ENCODE measurements at regions not wholly inside any gene's neighbourhood (a gene's known extent, or its start where the extent isn't known, plus 50 kb on each side); places are given as distances from the start of the nearest gene placed in this dataset.

DNA sequence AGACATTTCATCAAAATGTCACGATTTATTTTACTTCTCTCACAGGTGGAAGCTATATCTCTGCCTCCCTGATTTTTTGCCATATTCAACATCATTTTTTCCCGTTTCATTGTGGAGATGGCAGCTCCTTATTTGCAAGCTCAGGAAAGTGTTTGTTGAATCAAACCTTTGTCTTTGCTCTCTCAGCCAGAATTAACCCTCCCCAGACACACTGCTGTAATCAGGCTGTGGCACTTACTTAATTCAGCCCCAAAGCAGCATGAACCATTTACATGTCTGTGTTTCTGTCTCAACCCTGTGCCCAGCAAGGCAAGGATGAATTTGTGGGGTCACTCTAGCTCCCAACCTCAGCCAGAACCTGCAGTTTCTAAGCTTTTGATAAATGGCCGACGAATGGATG, 397.2 kb downstream of the TCERG1L start:
- peaks cover 6% of the 10 kb centered on the region for H3K27me3 Mint-ChIP-seq
- H3K9me3 Mint-ChIP-seq, result peaks cover 8% of the 10 kb centered on the region
- no peaks in the 10 kb centered on the region for H3K36me3 Mint-ChIP-seq
- no peak overlapping the region for H3K4me3 Mint-ChIP-seq
- H3K4me1 Mint-ChIP-seq, result no peaks in the 10 kb centered on the region
- no peak for DNase-seq
- H3K27ac Mint-ChIP-seq, result no peak overlapping the region

DNA sequence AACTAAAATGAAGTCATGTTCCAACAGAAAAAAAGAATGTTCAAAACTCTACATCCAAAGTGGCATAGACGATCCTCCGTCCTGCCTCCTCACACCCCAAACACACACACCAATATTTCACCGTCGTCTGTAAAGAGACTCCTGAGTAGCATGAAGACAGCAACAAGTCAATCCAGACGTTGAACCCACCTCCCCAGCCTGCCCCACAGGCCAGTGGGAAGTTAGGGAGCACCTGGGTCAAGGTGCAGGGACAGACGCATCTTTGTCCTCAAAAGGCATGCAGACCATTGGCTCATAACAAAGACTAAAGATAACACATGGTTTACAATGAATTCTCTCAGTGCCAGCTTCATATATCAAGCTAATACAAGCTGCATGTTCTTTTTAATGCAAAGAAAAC, 396.5 kb downstream of the TCERG1L start:
- H3K27me3 Mint-ChIP-seq, result peaks cover 6% of the 10 kb centered on the region
- peaks cover 8% of the 10 kb centered on the region for H3K9me3 Mint-ChIP-seq
- H3K36me3 Mint-ChIP-seq, result no peaks in the 10 kb centered on the region
- H3K4me1 Mint-ChIP-seq, result no peaks in the 10 kb centered on the region
- DNase-seq, result no peak
- no peak overlapping the region for H3K27ac Mint-ChIP-seq
- H3K4me3 Mint-ChIP-seq, result no peak overlapping the region

DNA sequence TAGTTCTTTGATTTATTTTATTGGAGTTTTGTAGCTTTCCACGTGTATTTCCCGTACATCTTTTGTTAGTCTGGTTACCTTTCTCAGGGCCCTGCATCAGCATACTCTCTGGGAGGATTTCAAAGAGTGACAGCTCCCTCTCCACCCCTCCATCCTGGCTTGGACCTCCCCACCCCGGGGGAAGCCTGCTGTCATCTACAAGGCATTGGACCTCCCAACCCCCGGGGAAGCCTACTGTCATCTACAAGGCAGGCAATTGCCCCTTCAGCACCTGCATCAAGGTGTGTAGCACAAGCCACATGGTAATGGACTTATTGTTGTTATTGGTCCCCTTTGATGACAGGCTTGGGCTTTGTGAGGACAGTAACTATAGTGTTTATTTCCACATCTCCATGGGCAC, 390.1 kb downstream of the TCERG1L start:
- Mint-ChIP-seq H3K9me3 (peaks cover 3% of the 10 kb centered on the region), H3K4me1 (no peaks in the 10 kb centered on the region), H3K27me3 (no peaks in the 10 kb centered on the region), H3K4me3 (no peak overlapping the region), H3K27ac (no peak overlapping the region), H3K36me3 (no peaks in the 10 kb centered on the region)
- no peak for DNase-seq

DNA sequence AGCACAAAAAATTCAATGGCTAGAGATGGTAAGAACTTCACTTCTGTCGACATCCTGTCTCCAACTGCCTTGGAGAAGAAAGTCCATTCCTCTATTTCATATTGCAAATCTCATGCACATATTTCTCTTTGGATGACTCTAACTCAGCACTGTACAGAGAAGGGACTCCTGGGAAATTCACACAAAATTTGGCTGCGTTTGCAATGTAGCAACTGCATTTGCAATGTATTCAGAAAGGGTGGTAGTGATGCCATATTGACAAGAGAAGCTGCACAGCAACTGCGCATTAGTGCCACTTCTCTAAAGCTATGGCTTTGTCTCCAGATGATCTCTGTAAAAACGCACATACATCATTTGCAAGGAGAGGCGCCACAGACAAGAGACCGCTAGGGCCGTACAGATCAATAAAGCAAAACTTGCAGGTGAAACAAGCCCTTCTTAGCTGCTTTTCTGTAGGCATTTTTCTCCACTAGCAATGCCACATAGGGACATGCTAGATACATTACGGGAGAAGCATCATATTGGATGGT, 389.5 kb downstream of the TCERG1L start:
- Mint-ChIP-seq H3K27ac (no peak overlapping the region), H3K27me3 (no peaks in the 10 kb centered on the region), H3K4me1 (no peaks in the 10 kb centered on the region), H3K4me3 (no peak overlapping the region), H3K36me3 (no peaks in the 10 kb centered on the region), H3K9me3 (peaks cover under 1% of the 10 kb centered on the region)
- no peak for DNase-seq

DNA sequence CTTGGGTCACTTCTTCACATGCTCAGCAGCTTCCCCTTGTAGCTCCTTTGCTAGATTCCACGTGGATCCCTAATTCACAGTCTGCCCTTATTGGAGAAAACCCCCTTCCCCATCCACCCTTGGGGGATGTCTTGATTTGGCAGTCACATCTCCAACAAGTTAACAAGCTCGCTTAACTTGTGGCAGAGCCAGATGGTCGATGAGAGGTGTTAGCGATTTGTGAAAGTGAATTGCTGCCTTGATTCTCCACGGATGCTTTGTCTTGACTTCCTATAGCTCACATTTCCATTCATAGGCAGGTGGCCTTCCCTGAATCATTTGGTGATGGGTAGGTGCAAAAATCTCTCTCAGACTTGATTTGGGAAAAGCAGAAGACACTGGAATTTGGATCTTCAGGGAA, 387.9 kb downstream of the TCERG1L start:
- Mint-ChIP-seq H3K36me3 (no peaks in the 10 kb centered on the region), H3K9me3 (no peaks in the 10 kb centered on the region), H3K4me1 (no peaks in the 10 kb centered on the region), H3K4me3 (no peak overlapping the region), H3K27me3 (no peaks in the 10 kb centered on the region), H3K27ac (no peak overlapping the region)
- no peak for DNase-seq

DNA sequence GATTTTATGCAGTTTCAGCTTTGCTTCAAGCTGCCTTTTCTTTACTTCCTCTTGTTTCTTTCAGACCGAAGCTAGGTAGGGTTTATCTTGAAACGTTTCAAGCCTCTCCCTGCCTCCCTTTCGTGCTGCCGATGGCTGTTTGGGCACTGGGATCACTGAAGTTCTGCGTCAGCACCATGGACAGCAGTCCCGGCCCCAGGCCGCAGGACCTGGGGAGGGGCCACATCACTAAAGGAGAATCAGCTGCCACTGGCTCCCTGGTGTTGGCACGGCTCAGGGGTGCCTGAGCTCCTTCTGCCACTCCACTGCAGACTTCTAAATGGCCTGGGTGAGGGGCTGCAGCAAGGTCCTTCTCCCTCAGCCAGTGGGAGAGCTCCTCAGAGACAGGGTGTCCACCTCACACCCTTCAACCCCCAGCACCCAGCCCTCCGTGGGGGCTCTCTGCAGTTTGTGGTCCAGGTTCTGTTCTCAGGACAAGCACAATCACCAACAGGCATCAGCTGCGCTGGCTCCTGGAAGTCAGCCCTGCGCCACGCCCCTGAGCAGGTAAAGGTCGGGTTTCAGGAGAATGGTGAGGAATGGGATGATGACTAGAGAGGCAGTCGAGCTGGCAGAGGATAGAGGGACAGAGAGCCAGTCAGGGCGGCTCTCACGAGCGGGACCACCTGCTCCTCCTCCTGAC, 387.2 kb downstream of the TCERG1L start:
- no peaks in the 10 kb centered on the region for H3K27me3 Mint-ChIP-seq
- no peaks in the 10 kb centered on the region for H3K9me3 Mint-ChIP-seq
- no peak for DNase-seq
- H3K4me1 Mint-ChIP-seq, result no peaks in the 10 kb centered on the region
- H3K36me3 Mint-ChIP-seq, result no peaks in the 10 kb centered on the region
- H3K4me3 Mint-ChIP-seq, result no peak overlapping the region
- H3K27ac Mint-ChIP-seq, result no peak overlapping the region

DNA sequence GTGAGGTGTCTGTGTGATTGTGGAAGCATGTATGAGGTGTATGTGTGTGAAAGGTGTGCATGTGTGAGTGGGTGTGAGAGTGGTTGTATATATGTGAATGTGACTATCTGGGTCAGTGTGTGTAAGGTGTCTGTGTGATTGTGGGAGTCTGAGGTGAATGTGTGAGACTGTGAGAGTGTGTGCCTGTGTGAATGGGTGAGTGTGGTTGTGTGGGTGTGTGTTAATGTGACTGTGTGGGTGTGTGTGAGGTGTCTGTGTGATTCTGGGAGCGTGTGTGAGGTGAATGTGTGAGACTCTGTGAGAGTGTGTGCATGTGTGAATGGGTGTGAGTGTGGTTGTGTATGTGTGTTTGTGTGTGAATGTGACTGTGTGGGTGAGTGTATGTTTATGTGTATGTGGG, 385.1 kb downstream of the TCERG1L start:
- DNase-seq, result no peak
- no peak overlapping the region for H3K27ac Mint-ChIP-seq
- no peak overlapping the region for H3K4me3 Mint-ChIP-seq
- no peaks in the 10 kb centered on the region for H3K36me3 Mint-ChIP-seq
- no peaks in the 10 kb centered on the region for H3K27me3 Mint-ChIP-seq
- no peaks in the 10 kb centered on the region for H3K4me1 Mint-ChIP-seq
- H3K9me3 Mint-ChIP-seq, result no peaks in the 10 kb centered on the region

DNA sequence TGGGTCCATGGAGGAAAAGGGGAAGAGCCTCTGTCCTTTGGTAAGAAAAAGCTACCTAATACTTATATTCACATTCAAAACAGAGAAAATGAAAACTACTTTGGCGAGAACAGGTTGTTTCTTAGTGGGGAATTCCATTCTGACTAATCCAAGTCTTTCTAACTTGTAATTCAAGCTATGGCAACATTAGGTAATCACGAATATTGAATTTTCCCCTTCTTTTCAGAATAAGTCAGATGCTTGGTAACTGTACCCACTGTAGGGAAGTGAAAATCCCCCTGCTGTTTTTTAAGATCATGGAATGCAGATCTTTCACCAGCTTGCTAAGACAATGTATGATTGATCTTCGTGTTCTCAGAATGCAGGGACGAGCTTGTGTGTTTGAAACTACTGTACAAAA, 384.4 kb downstream of the TCERG1L start:
- H3K27me3 Mint-ChIP-seq, result no peaks in the 10 kb centered on the region
- H3K4me1 Mint-ChIP-seq, result no peaks in the 10 kb centered on the region
- no peak overlapping the region for H3K27ac Mint-ChIP-seq
- no peaks in the 10 kb centered on the region for H3K36me3 Mint-ChIP-seq
- no peaks in the 10 kb centered on the region for H3K9me3 Mint-ChIP-seq
- DNase-seq, result no peak
- no peak overlapping the region for H3K4me3 Mint-ChIP-seq

DNA sequence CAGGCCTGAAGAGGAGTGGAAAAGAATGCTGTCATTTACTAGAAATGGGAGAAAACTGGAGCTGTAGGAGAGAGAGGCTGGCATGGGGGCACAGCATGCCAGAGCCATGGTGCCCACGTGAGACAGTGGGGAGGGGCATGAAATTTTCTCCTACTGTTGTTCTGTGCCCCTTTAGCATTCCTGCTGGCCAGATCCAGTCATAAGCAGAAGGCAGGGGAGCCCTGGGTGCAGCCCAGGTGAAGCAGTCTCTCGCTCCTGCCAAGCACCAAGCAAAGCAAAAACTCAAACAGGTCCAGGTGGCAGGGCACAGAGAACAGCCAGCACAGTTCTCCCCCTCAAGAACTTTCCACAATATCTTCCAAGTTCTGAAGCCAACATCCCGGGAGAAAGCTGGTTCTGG, 383.2 kb downstream of the TCERG1L start:
- H3K9me3 Mint-ChIP-seq, result no peaks in the 10 kb centered on the region
- H3K4me3 Mint-ChIP-seq, result no peak overlapping the region
- no peak for DNase-seq
- H3K27me3 Mint-ChIP-seq, result no peaks in the 10 kb centered on the region
- H3K4me1 Mint-ChIP-seq, result no peaks in the 10 kb centered on the region
- no peak overlapping the region for H3K27ac Mint-ChIP-seq
- no peaks in the 10 kb centered on the region for H3K36me3 Mint-ChIP-seq

DNA sequence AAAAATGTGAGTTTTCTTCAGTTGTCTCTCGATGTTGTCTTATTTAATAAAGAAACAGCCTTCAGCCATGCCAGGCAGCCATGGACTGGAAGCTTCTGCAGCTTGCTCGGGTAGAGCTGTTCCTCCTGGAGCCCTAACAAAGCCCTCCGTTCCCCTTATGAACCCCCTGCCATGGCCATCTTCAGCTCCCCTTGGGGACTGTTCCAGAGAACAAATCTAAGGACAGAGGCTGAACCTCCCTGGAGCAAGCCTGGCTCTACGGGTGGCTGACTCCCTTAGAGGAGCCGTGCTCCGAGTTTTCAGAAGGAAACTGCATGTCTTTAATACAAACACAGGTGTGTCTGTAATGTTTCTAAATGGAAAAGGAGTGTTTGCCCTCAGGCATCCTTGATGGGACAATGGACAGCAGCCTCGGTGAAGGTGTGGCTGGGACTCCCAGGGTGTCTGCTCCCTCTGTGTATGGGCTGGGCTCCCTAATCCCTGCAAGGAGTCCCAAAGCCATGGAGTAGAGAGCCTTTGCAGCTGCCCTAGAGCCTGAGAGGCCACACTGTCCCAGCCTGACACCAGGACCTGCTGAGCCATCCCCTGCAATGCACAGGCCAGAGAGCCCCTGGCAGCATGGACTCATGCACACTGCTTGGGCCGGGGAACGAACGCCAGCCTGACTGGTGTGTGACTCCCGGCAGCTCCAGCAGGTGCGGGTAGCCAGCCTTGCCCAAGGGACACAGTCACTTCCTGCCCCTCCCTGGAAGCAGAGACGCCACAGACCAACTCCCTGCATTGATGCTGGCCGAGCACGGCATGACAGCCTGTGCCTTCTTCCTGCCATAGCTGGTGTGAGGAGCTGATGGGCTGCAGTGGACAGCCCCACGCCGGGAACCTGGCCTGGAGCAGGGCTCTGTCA, 381.8 kb downstream of the TCERG1L start:
- Mint-ChIP-seq H3K4me3 (no peak overlapping the region), H3K4me1 (no peaks in the 10 kb centered on the region), H3K27ac (no peak overlapping the region), H3K9me3 (no peaks in the 10 kb centered on the region), H3K36me3 (no peaks in the 10 kb centered on the region), H3K27me3 (no peaks in the 10 kb centered on the region)
- no peak for DNase-seq

DNA sequence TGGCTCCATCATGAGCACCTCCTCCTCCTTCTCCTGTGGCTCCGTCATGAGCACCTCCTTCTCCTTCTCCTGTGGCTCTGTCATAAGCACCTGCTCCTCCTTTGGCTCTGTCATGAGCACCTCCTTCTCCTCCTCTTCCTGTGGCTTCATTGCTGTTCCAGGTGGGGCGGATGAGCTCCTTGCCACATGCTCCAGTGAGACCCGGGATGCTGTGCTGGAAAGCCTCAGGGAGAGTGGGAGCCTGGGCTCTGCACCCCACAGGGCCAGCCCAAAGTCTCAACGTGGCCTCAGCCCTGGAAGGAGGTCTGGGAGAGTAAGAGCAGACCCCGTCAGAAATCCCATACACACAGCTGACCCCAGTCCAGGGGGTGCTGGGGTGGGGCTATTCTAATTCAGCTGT, 380.7 kb downstream of the TCERG1L start:
- Mint-ChIP-seq H3K4me3 (no peak overlapping the region), H3K36me3 (no peaks in the 10 kb centered on the region), H3K4me1 (no peaks in the 10 kb centered on the region), H3K27me3 (no peaks in the 10 kb centered on the region), H3K9me3 (no peaks in the 10 kb centered on the region), H3K27ac (no peak overlapping the region)
- no peak for DNase-seq

DNA sequence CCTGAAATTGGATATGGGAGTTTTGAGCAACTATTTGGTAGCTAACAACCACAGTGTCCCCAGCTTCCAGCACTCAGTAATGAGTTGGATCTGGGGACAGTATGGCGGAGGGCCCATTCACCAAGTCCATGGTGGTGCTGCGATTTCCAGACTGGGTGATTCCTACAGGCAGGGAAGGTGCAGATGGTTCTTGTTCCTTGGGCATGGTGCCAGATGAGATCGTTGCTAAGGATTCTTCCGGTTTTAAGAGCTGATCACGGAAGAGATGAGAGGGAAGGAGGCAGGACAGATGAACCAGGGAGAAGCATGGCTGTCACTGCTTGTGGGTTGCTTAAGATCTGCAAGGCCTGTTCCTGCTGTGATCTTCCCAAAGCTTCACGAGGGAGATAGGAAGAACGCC, 380.3 kb downstream of the TCERG1L start:
- H3K36me3 Mint-ChIP-seq, result no peaks in the 10 kb centered on the region
- no peaks in the 10 kb centered on the region for H3K27me3 Mint-ChIP-seq
- H3K4me1 Mint-ChIP-seq, result no peaks in the 10 kb centered on the region
- H3K9me3 Mint-ChIP-seq, result no peaks in the 10 kb centered on the region
- no peak for DNase-seq
- no peak overlapping the region for H3K4me3 Mint-ChIP-seq
- H3K27ac Mint-ChIP-seq, result no peak overlapping the region

DNA sequence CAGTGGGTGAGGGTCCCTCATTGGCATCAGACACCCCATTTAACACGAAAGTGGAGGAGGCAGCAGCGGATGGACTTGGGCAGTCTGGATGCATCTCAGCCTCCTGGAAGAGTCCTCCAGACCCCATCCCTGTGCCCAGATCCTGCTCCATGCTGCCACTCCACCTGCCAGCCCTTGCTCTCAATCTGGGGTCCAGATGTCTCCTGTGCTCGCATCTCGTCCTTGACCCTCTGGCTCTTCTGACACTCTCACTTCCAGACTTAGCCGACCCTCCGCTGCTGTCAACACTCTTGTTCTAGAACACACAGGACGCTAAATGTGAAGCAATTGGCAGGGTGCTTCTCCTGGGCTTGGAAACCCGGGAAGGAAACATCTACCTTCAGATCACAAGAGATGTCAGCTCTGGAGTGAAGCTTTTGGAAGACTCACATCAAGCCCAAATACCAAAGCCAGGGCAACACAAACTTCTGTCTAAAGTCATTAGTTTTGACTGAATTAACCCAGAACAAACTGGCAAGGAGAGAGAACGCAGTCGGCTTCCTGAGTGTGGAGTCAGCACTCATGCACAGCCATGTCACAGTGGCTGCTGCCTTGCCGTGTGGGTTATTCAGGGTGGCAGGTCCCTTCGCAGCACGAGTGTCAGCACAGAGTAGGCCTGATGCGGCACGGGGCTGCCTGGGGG, 379.1 kb downstream of the TCERG1L start:
- Mint-ChIP-seq H3K36me3 (no peaks in the 10 kb centered on the region), H3K27me3 (no peaks in the 10 kb centered on the region), H3K4me1 (no peaks in the 10 kb centered on the region), H3K27ac (no peak overlapping the region), H3K4me3 (no peak overlapping the region), H3K9me3 (no peaks in the 10 kb centered on the region)
- DNase-seq, result no peak

DNA sequence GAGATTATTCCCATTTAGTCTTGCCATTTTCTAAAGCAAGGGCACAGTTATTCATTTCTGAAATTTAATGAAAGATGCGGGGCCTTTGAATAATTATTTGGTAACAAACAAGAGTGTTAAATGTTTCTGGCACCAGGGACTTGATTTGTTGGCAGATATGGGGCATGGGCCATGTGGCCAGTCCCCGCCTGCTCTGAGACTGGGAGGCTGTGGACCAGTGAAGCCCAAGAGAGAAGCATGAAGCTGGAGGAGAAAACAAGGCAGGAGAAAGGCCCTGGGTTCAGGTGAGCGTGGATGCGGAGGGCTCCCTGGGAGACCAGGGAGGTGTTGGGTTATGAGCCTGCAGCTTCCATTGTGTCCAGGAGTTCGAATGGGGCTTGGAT, 378.5 kb downstream of the TCERG1L start:
- Mint-ChIP-seq H3K27ac (no peak overlapping the region), H3K4me3 (no peak overlapping the region), H3K27me3 (no peaks in the 10 kb centered on the region), H3K9me3 (no peaks in the 10 kb centered on the region), H3K4me1 (no peaks in the 10 kb centered on the region), H3K36me3 (no peaks in the 10 kb centered on the region)
- no peak for DNase-seq

DNA sequence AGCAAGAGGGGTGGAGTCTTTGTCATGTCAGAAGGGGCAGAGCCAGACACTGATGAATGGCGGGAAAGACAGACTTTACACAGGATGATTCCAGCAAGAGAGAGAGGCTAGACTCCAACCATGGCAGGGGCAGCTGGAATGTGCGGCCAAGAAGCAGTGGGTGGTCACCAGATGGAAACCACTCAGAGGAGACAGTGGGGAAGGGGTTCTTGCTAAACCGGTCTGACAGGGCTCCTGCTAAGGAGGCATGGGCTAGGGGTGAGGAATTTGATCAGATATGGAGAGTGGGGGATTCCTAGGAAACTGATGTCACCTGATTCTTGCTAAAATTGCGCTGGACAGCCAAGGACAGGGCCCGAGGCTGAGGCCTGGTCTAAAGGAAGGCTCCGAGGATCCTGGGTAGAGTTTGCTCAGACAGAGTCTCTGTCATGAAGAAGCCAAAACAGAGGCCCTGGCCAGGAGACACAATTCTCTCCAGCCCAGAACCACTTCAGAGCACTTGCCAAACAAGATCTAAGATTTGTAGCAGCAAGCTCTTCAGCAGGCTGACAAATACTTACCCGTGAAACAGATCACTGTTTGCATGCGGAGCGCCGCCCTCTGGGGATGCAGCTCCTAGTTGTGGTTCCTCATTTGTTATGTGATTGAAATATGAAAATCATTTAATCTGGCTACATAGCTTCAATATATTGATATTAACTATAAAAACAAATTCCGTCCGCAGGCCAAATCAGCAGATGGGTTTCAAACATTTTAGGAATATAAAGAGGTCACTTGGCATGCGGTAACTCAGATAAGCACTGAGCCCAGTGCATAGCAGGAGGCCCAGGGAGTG, 377.0 kb downstream of the TCERG1L start:
- Mint-ChIP-seq H3K4me1 (no peaks in the 10 kb centered on the region), H3K27ac (no peak overlapping the region), H3K36me3 (no peaks in the 10 kb centered on the region), H3K9me3 (no peaks in the 10 kb centered on the region), H3K4me3 (no peak overlapping the region), H3K27me3 (peaks cover 5% of the 10 kb centered on the region)
- DNase-seq, result no peak

Data from activated naive CD8-positive, alpha-beta T cell treated with anti-CD3 and anti-CD28 coated beads for 36 hours (primary cell).